OCI-LY7 (cell line): ENCODE measurements at regions not wholly inside any gene's neighbourhood (a gene's known extent, or its start where the extent isn't known, plus 50 kb on each side); places are given as distances from the start of the nearest gene placed in this dataset.

Experiments used
- BruUV-seq: library from RNA; stranded (reverse); fragments of 400-500 nt; replicated peaks from 2 replicates; lab custom pipeline; 2021; lab: Mats Ljungman, UMichigan
- CTCF ChIA-PET: fragments of 300-600 bp; sonication (Branson Sonifier 250); formaldehyde crosslinking; loops from one replicate; lab custom pipeline; 2022; ENCODE audit warnings: antibody characterized with exemption; ENCODE audit not compliant: unreplicated experiment; lab: Charles Lee
- POLR2A ChIA-PET: fragments of 300-600 bp; sonication (Branson Sonifier 250); formaldehyde crosslinking; loops from one replicate; lab custom pipeline; 2022; ENCODE audit warnings: antibody characterized with exemption; lab: Charles Lee
- DNase-seq: peaks from one replicate; pipeline ENCODE4 v3.0.0-alpha.2; 2015; ENCODE audit warnings: low spot score
- H2AFZ ChIP-seq: fragments of 200-600 bp; sonication (generic), shearing (Covaris generic); 2 replicates; pipeline ENCODE4 v1.6.1; 2014; ENCODE audit warnings: mild to moderate bottlenecking, antibody characterized with exemption, low read length, moderate library complexity
- H3K27ac ChIP-seq: fragments of 200-600 bp; sonication (generic); 2 replicates; pipeline ENCODE4 v1.5.1; 2014; ENCODE audit warnings: mixed run types, low read depth, mild to moderate bottlenecking, moderate library complexity, low read length, inconsistent platforms; ENCODE audit not compliant: poor library complexity, severe bottlenecking
- H3K36me3 ChIP-seq: fragments of 200-600 bp; sonication (generic); 2 replicates; pipeline ENCODE4 v1.6.1; 2014; ENCODE audit warnings: mild to moderate bottlenecking, antibody characterized with exemption, low read length, moderate library complexity, mixed read lengths; ENCODE audit not compliant: insufficient read depth
- H3K4me1 ChIP-seq: fragments of 200-600 bp; sonication (generic); 2 replicates; pipeline ENCODE4 v1.5.1; 2014; ENCODE audit warnings: mild to moderate bottlenecking, low read length; ENCODE audit not compliant: insufficient read depth, poor library complexity, severe bottlenecking
- H3K4me2 ChIP-seq: fragments of 200-600 bp; sonication (generic); 2 replicates; pipeline ENCODE4 v1.6.1; 2014; ENCODE audit warnings: mild to moderate bottlenecking, low read length
- H3K4me3 ChIP-seq: fragments of 200-600 bp; sonication (generic); 2 replicates; pipeline ENCODE4 v1.5.1; 2014; ENCODE audit warnings: mild to moderate bottlenecking, low read depth, low read length; ENCODE audit not compliant: poor library complexity, severe bottlenecking
- H3K79me2 ChIP-seq: fragments of 200-600 bp; sonication (generic); 2 replicates; pipeline ENCODE4 v1.6.1; 2016; ENCODE audit warnings: low read depth, mild to moderate bottlenecking, low read length, moderate library complexity, mixed read lengths; ENCODE audit not compliant: insufficient read depth
- H3K9me2 ChIP-seq: fragments of 200-600 bp; sonication (generic); 2 replicates; pipeline ENCODE4 v1.6.1; 2016; ENCODE audit warnings: mild to moderate bottlenecking, low read length, mixed read lengths; ENCODE audit not compliant: insufficient read depth
- H3K9me3 ChIP-seq: fragments of 200-600 bp; sonication (generic); 2 replicates; pipeline ENCODE4 v1.6.1; 2014; ENCODE audit warnings: mild to moderate bottlenecking, mixed run types, low read length, mixed read lengths
- H4K20me1 ChIP-seq: fragments of 200-600 bp; sonication (generic); 2 replicates; pipeline ENCODE4 v1.6.1; 2014; ENCODE audit warnings: mild to moderate bottlenecking, antibody characterized with exemption, low read length, moderate library complexity, mixed read lengths; ENCODE audit not compliant: insufficient read depth
- EZH2phosphoT487 ChIP-seq: fragments of 200-600 bp; sonication (generic); IDR thresholded peaks from 2 replicates; pipeline ENCODE4 v1.6.1; 2018; ENCODE audit warnings: low read depth, borderline replicate concordance, mild to moderate bottlenecking, mixed run types, antibody characterized with exemption, low read length, moderate library complexity, mixed read lengths
- intact Hi-C: fragments of 100-400 bp; cut with micrococcal nuclease; formaldehyde crosslinking; loops from one replicate; pipeline ENCODE4 v1.10.0; 2022; ENCODE audit not compliant: unreplicated experiment
- TF ChIP-seq, protein P1 (sequence below): fragments of 200-600 bp; sonication (generic); conservative IDR thresholded peaks from 2 replicates; pipeline ENCODE4 v1.5.1; 2014; ENCODE audit warnings: mild to moderate bottlenecking, antibody characterized with exemption, low read length, moderate library complexity, mixed read lengths

DNA sequence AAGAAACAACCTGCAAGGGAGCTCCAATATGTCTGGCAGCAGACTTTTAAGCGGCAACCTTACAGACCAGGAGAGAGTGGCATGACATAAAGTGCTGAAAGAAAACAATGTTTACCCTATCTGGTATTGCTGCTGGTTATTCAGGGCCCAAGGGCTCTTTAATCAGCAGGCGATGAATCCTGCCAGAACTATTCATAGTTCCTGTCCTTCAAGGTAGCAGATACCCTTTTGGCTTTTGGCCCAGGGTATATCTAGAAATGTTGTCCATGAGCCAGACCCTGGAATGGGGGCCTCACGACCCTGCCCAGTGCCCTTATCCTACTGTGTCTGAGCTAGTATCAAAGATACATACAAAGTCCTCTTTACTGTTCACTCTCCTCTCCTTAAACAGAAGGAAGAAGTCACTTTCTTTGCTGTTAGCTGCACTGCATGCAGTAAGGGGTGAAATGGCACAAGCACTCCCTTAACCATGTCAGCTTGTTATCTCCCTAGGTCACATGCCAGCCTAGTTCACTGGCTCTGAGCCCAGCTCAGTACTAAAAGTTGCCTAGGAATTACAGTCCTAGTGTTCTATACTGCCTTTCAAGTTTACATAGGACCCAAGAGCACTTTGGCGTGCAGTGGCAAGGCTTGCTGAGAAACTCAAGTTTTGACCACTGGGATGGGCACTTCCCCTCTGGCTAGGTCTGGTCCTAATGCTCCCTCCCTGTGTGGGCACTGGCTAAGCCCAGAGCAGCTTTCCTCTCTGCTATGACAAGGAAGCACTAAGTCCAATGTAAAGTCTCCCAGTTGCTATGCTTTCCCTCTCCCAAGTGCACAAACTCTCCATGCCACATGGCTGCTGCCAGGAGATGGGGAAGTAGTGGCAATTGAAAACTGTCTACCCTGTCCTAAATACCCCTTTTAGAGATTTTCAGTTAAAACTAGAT, 122.0 kb downstream of the HTR1B start:
- Histone ChIP-seq H3K27ac (no peak overlapping the region), H2AFZ (no peak overlapping the region)
- no TSS peak for BruUV-seq

DNA sequence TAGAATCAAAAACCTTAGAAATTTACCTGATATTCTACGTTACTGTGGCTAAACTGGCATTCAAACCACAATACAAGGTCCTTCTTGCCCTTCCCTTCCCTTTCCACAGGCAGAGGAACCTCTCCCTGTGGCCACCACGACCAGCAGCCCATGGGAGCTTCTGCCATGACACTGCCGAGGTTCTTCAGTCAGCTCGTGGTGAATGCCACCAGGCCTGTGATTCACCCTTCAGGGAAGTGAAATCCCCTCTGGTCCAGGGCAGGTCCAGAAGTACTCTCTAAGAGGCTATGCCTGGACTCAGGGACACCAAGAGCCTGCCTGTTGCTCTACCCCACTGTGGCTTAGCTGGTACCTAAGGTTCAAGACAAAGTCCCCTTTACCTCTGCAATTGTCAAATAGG, 123.0 kb downstream of the HTR1B start:
- CTCF ChIA-PET: no interaction called here

More for the DNA sequence above, 122.0 kb downstream of the HTR1B start:
- TF ChIP-seq, protein P1, sequence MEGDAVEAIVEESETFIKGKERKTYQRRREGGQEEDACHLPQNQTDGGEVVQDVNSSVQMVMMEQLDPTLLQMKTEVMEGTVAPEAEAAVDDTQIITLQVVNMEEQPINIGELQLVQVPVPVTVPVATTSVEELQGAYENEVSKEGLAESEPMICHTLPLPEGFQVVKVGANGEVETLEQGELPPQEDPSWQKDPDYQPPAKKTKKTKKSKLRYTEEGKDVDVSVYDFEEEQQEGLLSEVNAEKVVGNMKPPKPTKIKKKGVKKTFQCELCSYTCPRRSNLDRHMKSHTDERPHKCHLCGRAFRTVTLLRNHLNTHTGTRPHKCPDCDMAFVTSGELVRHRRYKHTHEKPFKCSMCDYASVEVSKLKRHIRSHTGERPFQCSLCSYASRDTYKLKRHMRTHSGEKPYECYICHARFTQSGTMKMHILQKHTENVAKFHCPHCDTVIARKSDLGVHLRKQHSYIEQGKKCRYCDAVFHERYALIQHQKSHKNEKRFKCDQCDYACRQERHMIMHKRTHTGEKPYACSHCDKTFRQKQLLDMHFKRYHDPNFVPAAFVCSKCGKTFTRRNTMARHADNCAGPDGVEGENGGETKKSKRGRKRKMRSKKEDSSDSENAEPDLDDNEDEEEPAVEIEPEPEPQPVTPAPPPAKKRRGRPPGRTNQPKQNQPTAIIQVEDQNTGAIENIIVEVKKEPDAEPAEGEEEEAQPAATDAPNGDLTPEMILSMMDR: no peak
- TF ChIP-seq EZH2phosphoT487: no peak
- H3K4me3 ChIP-seq: no peak overlapping the region
- no peak for DNase-seq
- H3K9me3 ChIP-seq: no peaks in the 10 kb centered on the region
- no peaks in the 10 kb centered on the region for H3K9me2 ChIP-seq
- H3K79me2 ChIP-seq: no peaks in the 10 kb centered on the region
- H4K20me1 ChIP-seq: no peaks in the 10 kb centered on the region
- no peaks in the 10 kb centered on the region for H3K36me3 ChIP-seq
- POLR2A ChIA-PET: no interaction called here
- CTCF ChIA-PET: no interaction called here
- intact Hi-C loops: no loop called here
- H3K4me2 ChIP-seq: no peak overlapping the region
- H3K4me1 ChIP-seq: no peaks in the 10 kb centered on the region

More for the DNA sequence above, 123.0 kb downstream of the HTR1B start:
- POLR2A ChIA-PET: no interaction called here
- Histone ChIP-seq H3K9me2 (no peaks in the 10 kb centered on the region), H3K36me3 (no peaks in the 10 kb centered on the region), H3K4me3 (no peak overlapping the region), H3K27ac (no peak overlapping the region), H4K20me1 (no peaks in the 10 kb centered on the region), H3K4me1 (no peaks in the 10 kb centered on the region), H3K79me2 (no peaks in the 10 kb centered on the region), H3K4me2 (no peak overlapping the region), H2AFZ (no peak overlapping the region), H3K9me3 (no peaks in the 10 kb centered on the region)
- BruUV-seq: no TSS peak
- no peak for DNase-seq
- intact Hi-C loops: no loop called here
- TF ChIP-seq, protein P1: no peak
- TF ChIP-seq EZH2phosphoT487: no peak
